ENCODE measurements at regions not wholly inside any gene's neighbourhood (a gene's known extent, or its start where the extent isn't known, plus 50 kb on each side); places are given as distances from the start of the nearest gene placed in this dataset.

GRCh38 chr6:101126501-101126900 is 245.4 kb upstream of the ASCC3 start:
- no peak for TF ChIP-seq SUZ12 (IDR thresholded peaks at IDR 0.05; ENCODE audit: extremely low read depth, insufficient read depth, insufficient read length)
- TF ChIP-seq ZNF274 (IDR thresholded peaks at IDR 0.05; ENCODE audit: low read depth, low read length): no peak

Data from NT2/D1 (cell line).